ENCODE measurements at regions not wholly inside any gene's neighbourhood (a gene's known extent, or its start where the extent isn't known, plus 50 kb on each side); places are given as distances from the start of the nearest gene placed in this dataset.

DNA sequence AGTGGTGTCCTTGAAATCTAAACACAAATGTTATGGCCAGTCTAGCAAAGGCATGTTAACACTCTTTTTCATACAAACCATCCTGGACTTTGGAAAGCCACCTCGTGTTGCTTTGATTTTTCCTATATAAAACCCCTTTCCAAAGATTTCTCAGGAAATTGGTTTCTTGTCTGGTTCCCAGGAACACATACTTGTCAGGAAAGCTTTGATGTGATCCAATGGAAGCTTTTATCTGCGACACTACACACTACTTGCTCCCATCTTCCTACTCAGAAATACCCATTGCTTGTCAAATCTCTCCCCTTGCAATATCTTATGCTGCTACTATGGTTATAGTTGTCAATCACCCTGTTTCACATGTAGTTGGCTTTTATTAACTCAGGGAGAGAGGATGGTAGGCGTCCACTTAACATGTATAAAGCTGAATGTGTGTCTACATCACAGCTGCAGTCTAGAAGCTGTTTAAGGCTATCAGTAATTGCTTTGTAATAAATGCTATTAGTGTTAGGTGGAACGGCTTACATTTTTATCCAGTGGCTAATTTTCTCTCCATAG lies 189.6 kb downstream of the GPAM start:
- DNase-seq (ENCODE audit: low spot score): no peak

DNA sequence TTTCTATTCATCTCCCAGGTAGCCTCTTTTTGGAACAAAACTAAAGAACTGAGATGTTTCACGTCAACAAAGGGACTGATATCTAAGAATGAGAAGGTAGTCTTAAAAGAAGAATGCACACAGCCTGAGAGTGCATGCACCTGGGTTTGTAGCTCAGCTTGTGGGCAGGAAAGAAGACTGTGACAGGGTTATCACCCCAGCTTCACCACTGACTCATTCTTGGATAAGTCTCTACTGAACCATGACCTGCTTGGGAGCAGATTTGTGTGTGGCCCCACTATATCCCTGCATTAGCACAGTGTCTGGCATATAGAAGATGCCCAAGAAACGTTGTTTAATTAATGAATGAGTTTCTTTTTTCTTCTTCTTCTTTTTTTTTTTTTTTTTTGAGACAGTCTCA lies 187.5 kb downstream of the GPAM start:
- DNase-seq (ENCODE audit: low spot score): no peak

DNA sequence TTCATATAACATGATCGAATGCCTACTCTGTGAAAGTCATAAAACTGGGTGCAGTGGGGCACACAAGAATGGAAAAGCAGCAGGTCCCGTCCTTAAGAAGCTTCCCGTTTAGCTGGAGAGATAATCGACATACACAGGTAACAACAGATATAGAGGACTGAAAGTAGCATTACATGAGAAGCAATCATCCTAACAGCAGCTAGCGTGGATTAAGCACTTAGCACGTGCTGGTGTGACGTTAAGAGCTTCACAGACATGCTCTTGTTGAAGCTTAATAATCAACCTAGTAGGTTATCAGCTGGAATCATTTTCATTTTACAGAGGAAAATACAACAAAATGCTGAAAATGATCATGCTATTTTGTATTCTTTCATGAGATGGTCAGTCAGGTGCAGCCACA lies 184.8 kb downstream of the GPAM start:
- DNase-seq (ENCODE audit: low spot score): no peak

DNA sequence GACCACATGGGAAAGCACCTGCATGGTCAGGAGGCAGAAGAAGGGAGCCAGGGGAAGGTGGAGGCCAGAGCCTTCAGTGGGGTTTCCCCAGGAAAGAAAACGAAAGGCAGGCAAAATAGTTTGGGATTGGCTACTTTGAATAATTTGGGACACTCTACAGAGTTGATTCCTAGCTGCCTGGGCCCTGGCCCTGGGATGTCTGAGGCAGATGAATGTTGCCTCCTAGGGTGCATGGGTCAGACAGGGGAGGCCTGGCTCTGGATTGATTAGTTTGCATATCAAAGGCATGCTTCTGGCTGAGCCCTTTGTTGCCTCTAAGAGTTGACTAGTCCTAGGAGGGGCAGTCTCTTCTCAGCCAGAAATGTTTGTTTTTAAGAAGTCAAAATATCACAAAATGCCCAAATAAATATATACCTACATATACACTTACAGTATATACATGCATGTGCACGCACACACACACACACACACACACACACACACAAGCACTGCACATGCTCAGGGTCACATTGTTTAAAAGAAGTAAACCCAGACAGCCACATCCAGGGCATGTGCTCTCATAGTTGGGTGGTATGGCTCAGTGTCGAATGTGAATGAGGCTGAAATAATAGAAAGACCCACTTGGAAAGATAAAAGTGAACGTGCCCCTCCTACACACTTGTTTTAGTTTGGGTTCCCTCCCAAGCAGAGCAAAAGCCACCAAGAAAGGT lies 184.2 kb downstream of the GPAM start:
- no peak for DNase-seq (ENCODE audit: low spot score)

DNA sequence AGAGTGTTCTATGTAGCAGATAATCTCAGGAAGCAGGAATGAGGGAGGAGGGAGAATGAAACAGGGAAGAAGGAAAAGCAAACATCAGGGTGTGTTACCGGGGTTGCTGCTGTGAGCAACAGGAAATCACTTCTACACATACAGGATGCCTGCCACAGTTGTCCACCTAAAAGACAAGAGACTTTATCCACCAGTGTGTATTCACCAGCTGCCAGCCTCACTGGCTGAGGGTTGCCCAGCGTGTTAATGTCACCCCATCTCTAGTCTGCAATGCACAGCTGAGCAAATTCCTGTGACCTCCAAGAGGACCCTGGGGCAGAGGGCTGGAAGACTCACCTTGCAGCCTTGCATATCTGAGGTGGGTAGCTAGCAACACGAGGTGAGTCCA lies 183.7 kb downstream of the GPAM start:
- DNase-seq (ENCODE audit: low spot score): no peak

DNA sequence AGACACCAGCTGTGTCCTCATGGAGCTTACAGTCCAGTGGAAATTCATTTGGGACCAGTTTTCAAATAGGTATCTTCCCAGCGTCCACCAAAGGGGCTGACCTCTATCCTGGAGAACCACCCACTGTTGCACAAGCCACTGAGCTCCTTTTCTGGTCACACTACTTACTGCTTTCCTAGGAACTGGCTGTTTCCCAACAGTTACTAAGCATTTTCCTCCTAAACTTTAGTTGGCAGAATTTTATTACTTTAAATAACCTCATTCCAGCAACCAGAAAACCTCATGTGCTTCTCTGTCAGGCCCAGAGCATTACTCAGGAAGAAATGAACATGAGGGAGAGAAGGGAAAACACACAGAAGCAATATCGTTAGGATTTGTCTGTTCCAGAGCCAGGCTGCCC lies 183.1 kb downstream of the GPAM start:
- no peak for DNase-seq (ENCODE audit: low spot score)

DNA sequence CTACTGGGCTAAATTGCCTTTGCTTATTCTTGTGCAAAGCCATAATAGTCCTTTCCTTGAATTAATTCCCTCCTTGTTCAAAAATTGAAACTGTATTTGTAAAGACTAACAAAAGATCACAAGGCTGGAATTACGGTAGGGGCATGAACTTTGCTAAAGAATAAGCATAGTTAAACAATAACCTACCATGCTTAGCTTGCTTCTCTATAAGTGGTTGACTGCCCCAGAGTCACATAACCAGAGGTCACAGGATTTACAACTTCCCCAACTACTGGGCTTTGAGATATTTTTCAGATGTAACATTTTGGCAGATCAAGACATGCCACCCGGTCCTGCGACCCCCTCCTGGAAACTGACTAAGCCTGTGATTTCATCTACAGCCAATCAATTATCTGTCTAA lies 181.4 kb downstream of the GPAM start:
- DNase-seq (ENCODE audit: low spot score): no peak

DNA sequence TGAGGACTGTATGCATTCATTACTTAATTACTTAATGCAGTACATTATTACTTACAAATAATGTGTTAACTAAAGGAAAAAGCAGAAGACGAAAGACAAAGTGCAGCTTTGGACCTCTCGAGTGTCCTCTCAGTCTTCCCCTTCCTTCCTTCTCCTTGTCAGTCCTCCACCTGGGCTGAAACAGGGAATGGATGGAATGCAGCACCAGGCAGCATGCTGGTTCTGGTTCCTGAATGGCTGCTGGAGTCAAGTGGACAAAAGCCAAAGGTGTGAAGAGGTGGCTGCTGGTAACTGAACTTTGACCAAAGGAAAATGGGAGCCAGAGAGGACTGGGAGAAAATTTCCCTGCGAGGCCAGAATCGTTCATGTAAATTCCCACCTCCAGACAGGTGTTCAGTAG lies 179.5 kb downstream of the GPAM start:
- DNase-seq (ENCODE audit: low spot score): no peak

DNA sequence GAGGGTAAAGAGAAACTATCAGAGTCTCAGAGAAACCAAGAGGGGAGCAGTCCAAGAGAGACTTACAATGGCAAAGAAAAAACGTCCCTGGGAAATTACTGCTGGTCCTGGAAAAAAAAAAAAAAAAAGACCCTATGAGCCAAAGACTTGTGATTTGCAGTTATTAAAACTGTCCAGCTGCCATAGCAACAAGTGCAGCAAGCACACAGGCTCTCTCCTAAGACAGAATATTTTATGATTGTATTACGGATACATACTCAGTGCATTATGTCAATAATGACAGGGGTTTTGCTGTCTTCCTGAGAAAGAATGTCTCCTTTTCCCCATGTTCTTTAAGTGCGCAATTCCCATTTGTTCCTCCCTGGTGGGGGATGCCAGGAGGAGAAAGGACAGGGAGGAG lies 178.5 kb downstream of the GPAM start:
- DNase-seq (ENCODE audit: low spot score): no peak

DNA sequence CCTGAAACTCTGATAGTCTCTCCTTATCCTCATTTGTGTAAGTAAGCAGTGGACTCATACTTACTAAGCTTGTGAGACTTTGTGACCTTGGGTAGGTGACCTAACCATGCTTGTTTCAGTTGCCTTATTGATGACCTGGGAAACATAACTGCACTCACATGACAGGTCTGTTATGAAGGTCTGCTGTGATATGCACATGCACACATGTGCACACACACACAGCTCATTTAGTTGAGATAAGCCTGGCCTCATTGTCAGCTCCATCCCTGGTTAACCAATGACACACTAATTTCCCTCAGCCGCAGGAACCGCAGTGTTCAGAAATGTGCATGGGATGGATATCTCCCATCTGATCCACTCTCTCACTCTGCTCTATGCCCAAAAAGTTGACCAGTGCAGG lies 177.2 kb downstream of the GPAM start:
- no peak for DNase-seq (ENCODE audit: low spot score)

DNA sequence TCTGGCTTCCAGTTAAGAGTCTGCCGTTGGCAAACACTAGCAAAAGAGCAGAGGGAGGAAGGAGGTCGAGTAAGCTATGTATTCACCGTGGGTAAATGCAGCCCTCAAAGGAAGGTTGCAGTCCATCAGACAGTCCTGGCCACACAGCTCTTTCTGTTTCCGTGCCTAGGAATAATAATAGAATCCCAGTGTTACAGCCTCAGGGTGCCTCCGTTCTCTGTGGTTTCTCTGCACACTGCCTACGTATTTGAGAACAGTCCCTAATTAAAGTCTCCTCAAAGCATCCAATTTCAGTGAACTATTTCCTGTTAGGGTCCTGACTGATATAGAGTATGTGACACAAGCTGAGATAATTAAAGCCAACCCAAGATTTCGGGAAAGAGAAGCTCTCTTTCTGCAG lies 176.7 kb downstream of the GPAM start:
- no peak for DNase-seq (ENCODE audit: low spot score)

DNA sequence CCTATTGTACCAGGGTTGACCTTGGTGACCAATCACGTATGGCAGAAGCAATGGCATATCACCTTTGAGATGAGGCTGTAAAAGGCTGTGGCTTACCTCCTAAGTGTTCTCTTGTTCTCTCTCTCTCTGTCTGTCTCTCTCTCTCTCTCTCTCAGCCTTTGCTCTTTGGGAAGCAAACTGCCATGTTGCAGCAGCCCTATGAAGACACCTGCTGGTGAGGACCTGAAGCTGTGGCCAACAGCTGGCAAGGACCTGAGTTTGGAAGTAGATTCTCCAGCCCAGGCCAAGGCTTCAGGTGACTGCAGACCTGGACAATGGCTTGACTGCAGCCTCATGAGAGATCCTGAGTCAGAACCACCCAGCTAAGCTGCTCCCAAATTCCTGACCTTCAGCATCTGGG lies 161.4 kb downstream of the GPAM start:
- no peak for DNase-seq (ENCODE audit: low spot score)

DNA sequence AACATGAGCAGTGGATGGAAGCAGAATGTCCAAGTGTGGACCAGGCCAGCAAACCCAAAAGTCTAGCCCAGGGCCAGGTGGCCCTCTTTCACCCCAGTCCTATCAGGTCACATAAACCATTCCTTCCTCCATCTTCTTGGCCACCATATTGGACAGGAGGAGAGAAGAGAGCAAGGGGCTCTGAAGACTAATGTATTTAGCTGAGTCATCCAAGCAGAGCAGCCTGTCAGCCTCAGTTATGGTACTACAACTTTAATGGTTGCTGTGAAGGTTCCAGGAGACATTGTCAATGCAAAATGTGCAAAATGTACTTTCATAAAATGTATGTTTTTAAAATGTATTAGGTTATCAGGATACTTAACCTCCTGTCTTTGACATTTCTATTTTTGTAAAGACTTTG lies 159.5 kb downstream of the GPAM start:
- no peak for DNase-seq (ENCODE audit: low spot score)

DNA sequence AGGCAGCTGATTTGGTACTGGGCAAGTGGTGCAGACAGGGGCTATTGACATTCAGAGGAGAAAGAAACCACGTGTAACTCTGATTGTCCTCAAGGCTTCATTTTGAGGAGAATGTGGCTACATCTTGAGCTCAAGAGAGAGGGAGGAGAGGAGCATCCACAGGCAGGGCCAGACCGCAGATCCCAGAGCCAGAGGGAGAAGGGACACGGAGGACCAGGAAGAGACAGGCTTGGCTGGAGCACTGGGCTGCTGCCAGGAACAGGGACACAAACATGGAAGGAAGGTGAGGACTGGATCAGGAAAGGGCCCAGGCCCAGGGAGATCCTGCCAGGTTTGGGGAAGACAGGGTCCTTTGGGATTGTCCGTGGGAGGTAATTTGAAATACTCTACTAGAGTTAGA lies 158.3 kb downstream of the GPAM start:
- DNase-seq (ENCODE audit: low spot score): no peak

DNA sequence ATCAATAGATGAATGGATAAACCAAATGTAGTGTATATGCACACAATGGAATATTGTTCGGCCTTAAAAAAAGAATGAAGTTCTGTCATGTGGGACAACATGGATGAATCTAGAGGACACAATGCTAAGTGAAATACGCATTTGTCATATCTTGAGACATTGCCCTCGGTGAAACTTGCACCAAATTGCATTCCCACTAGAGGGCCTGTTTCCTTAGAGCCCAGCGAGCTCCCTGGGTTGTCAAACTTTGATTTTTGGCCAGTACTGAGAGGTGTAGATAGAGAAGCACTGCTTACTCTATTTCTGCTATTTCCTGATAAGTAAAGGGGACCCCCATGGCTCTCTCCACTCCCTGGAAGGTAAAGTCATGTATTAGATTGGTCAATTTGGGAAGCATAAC lies 157.1 kb downstream of the GPAM start:
- DNase-seq (ENCODE audit: low spot score): no peak

DNA sequence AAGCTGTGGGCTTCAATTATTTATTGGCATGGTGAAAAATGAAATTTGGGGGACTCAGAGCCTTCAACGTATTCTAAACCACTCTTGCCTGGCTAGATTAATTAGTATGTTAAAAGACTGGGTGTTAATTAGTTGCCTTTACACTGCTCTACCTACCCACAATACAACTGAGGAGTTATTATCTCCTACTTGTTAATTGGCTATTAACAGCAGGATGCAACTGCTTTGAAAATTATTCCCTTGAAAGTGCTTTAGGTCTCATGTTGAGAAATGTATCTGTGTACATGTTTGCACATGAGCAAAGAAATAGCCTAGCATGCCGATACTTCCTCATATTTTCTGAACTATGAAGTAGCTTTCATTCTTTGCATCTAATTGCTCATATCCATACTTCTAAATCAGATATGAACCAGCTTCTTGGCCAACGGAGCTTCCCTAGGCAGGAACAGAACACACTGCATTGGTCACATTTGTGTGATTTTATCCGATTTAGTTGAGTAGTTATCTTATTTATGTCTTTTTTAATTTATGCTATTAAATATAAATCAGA lies 155.8 kb downstream of the GPAM start:
- DNase-seq (ENCODE audit: low spot score): no peak

DNA sequence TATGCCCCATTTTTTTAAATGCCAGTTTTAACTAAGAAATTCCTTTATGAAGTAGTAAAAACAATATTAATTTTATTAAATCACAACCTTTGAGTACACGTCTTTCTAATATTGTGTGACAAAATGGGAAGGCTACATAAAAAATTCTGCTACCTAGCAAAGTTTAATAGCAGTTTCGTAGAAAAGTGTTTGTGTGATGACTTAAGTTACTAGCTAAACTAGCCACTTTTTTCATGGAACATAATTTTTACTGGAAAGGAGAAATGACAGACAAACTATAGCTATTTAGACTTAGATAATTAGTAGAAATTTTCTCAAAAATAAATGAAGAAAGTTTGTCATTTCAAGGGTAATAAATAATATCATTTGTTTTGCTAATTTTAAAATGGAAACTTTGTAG lies 153.1 kb downstream of the GPAM start:
- no peak for DNase-seq (ENCODE audit: low spot score)

DNA sequence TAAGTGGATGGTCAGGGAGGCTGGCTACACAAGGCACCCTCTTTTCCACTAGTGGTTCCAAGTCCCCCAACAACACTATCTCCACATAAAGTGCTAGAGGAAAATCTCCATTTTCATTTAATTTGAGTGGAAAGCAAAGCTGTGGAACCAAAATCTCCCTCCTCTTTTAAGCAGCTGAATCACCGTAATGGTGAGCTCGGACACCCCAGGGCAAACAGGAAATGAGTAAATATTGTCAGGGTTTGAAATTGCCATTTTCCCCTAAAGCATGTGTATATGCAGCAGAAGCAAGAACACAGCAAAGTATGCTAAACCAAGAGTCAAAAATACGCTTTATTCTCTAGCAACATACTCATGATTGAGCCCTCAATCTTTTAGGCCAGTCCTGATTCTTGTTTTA lies 143.7 kb downstream of the GPAM start:
- DNase-seq (ENCODE audit: low spot score): no peak

DNA sequence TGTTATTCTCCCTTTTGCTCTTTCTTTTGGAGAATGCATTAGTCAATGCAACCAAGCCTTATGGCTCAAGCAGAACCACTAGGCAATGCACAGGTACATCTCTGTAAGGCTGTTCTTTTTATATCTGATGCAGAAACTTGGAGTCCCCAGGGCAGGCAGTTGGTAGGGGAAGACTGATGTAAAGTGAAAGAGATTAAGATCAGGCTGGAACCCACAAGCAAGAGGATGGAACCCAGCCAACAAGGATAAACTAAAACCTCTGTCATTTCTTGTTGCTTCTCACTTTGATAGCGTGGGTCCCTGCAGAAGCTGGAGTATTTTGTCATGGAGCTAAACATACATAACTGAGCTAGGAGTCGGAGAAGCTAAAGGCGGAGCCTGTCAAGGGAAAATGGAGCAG lies 142.9 kb downstream of the GPAM start:
- no peak for DNase-seq (ENCODE audit: low spot score)

DNA sequence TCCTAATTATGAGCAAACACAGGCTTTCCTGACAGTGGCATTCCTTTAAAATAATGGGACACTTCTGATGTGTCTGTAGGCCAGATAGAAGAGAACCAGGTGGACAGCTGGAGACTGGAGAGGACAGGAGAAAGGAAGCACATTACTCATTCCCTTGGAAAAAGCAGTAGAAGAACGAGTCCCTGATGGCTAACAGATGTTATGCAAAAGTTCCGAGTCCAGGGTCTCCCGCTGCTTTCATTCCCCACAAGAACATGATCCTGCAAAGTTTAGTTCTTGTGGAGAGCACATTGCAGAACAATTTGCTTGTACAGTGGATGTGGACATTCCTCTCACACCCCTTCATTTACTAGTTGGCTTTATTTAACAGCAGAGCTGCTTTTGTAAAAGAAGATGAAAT lies 137.6 kb downstream of the GPAM start:
- DNase-seq (ENCODE audit: low spot score): no peak

DNA sequence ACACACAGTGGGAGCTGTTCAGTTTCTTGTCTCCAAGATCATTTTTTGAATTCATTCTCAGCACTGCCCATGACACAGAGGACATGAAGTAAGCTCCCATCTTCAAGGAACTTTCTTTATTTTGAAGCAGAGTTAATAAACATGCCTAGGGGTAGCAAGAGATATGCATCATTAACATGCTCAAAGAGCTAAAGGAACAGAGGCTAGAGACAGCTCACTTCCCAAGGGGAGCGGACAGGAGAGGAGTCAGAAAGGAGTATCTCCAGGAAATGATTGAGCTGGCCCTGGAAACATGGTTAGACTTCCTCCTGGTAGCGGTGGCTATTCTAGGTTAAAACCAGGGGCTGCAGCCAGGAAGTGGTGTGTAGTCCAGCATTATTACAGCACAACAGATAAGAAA lies 135.9 kb downstream of the GPAM start:
- DNase-seq (ENCODE audit: low spot score): no peak

DNA sequence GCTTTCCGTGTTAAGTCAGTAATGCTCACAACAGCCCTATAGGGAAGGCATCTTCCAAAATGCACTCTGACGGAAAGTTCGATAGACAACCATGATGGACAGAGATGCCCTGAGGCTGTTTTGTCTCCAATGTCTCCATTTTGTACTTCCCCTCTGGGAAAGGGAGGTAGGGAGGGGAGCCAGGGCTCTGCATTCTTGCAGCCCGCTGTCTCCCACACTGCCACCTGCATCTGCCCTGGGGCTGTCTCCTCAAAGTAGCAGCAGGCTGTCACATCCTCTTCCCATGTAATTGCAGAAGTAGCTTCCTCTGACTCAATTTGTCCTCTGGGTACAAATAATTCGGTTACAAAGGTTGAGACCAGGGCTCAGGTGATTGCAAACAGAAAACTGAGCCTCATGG lies 131.4 kb downstream of the GPAM start:
- no peak for DNase-seq (ENCODE audit: low spot score)

DNA sequence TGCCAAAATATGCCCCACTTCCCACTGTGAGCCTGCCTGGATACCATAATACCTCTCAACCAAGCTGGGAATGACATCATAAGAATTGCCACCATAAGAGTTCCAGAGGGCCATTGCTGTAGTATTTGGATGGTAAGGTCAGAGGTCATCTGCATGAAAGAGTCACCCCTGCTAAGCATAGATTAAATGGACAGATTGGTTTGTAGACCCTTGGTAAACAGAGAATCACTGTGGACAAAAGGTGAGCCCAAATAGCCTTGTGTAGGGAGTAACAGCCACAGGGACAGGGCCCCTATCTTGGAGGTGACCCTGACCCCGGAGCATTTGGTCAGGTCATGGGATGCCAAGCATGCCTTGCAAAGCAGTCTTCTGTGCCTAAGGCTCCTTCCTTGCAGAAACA lies 129.7 kb downstream of the GPAM start:
- no peak for DNase-seq (ENCODE audit: low spot score)

DNA sequence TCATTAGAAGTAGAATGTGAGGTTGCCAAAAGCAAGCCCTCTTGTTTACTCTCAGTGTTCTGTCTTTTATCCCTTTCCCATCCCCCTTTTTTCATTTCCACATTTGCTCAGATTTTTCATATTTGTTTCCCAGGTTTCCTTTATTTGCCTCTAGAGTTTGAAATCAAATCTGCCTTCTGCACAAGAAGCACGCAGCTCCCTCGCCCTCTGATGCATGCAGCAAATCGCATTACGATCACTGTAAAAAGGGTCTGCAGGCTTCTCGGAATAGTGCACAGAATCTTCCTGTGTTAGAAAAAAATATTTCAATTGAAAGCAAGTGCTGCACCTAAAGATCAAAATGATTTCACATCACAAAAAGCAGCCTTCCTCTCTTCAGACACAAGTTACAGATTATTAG lies 129.0 kb downstream of the GPAM start:
- DNase-seq (ENCODE audit: low spot score): no peak
